HG03045 (cell line): ENCODE measurements at regions not wholly inside any gene's neighbourhood (a gene's known extent, or its start where the extent isn't known, plus 50 kb on each side); places are given as distances from the start of the nearest gene placed in this dataset.

Source experiments
- ATAC-seq: cut with Tn5 transposase; IDR thresholded peaks from one replicate; pipeline ENCODE4 v1.9.1; 2021; ENCODE audit warnings: mild to moderate bottlenecking, moderate library complexity; ENCODE audit not compliant: unreplicated experiment

DNA sequence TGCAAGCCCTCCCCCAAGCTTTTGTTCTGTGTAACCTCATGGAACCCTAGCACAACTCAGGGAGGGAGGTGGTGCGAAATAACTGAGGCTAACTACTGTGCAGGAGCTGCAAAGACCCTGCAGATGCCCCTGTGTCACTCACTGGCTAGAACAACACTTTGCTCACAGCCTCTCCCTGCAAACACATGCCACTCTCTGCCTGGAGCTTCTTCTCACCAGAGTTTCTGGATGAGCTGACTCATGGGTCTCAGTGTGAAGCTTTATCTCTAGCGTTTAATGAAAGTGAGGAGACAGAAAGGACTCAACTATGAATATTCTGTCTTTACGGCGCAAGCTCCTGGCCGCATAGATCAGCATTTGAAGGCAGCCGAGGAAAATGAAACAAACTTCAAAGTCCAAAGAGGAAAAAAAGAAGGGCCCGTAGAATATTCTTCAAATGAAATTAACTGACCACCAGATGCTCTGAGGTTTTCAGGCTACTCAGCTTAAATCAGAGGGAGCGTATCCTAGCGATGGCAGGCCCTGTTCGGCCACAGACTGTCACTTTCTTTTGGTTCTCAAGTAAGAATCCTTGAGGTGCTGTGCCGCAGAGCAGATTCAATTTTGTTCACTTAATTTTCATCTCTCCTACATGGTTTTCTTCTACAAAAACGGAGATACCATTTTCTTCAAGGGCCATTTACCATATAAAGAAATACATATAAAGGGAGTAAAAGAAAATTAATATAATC lies 77.7 kb upstream of the TAS2R1 start:
- ATAC-seq = no peak

DNA sequence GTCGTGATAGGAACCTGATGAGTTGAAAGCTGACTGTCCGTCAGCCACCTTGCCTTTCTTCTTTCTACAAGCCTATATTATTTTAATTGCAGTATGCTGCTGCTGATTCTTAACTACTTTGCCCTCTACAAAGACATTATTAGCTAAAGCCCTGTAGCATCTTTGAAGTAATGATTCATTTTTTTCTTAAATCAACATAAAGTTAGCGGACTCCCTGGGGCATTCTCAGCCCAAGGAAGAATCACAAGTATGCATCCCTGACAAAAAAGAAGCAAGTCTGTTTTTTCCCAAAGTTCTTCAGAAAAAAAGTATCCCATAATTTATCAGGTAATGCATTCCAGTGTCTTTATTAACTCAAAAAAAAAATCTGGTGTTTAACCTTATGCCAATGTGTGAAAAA lies 69.5 kb upstream of the TAS2R1 start:
- no peak for ATAC-seq

DNA sequence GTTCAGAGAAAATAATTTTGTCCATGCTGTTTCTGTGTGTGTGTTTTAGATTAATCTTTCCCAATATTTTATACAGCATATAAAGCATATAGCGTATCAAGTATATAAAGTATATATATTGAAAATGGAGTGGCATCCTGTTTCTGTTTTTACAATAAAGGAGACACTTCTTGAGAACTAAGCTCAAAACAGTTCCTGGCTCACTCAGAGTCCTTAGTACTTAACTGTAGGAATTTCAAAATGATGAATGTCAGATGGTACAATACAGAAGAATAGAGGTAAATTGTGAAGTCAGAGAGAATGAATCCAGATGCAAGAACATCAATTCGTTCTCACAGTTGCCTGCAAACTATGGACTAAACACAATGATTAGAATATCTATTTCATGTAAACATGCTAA lies 68.7 kb upstream of the TAS2R1 start:
- ATAC-seq = no peak

- no peak for ATAC-seq
These were observed 68.1 kb upstream of the TAS2R1 start for GRCh38 chr5:9698125-9698826.

DNA sequence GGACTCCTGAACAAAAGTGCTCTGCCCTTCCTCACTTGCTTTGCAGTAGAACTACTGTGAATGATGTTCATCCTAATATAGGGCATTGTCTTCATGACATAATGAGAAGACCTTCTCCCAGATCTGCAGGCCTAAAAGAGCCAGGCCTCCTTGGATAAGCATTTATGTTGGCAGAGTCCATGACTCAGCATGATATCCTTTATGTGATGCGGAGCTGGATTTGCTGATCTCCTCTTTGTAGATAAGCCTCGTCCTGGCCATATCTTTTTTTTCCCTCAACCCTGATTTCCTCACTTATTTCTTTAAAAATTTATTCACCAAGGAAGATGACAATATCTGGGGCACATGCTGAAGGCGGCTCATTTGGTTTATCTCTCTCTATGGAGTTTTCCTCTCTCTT lies 62.4 kb upstream of the TAS2R1 start:
- ATAC-seq = no peak

- no peak for ATAC-seq
These were observed 61.1 kb upstream of the TAS2R1 start for GRCh38 chr5:9691261-9691660.

DNA sequence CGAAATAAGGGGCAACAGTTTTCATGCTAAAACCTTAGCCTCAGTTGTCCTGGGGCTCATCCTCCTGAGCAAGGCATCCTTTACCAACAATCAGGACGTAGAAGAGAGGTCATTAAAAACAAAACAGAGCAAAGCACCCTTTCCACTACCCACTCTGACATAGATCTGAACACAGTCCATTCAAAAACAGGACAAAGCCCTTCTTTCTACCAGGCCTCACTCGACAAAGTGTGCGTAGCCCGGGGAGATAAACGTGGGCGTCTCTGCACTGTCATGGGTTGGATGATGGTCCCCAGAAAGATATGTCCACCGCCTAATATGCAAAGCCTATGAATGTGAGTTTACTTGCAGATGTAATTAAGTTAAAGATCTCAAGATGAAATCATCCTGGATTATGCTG lies 60.6 kb upstream of the TAS2R1 start:
- no peak for ATAC-seq

- ATAC-seq = no peak
These were observed 56.1 kb upstream of the TAS2R1 start for GRCh38 chr5:9686216-9686615.

- no peak for ATAC-seq
These were observed 51.6 kb upstream of the TAS2R1 start for GRCh38 chr5:9681706-9682105.
